ENCODE measurements at regions not wholly inside any gene's neighbourhood (a gene's known extent, or its start where the extent isn't known, plus 50 kb on each side); places are given as distances from the start of the nearest gene placed in this dataset.

GRCh38 chr12:65525491-65526141 lies 247.1 kb downstream of the MSRB3 start:
- TF ChIP-seq CTCF (conservative IDR thresholded peaks at IDR 0.05; ENCODE audit: low read depth, low read length) (no peak), EZH2 (IDR thresholded peaks at IDR 0.05; ENCODE audit: low read length, unreplicated experiment) (no peak)
